T-helper 2 cell (primary cell): ENCODE measurements at regions not wholly inside any gene's neighbourhood (a gene's known extent, or its start where the extent isn't known, plus 50 kb on each side); places are given as distances from the start of the nearest gene placed in this dataset.
"Not testable (repeated sequence)": the region's sequence is repeated elsewhere in the genome, so short reads cannot be mapped to it uniquely, and the experiment has no call there.

Experiments
- DNase-seq, 5 experiments: peaks; one replicate each; pipeline versions ENCODE4 v3.0.0 to v3.0.0-alpha.2; 2012 to 2022

- DNase-seq = no peak
These were observed 408.9 kb downstream of the GLUD2 start for GRCh38 chrX:121456315-121456714.

GRCh38 chrX:121457096-121457495 lies 409.7 kb downstream of the GLUD2 start:
- no peak for DNase-seq

- DNase-seq = no peak
These were observed 432.0 kb downstream of the GLUD2 start for GRCh38 chrX:121479406-121479805.

GRCh38 chrX:121496966-121497365 lies 449.6 kb downstream of the GLUD2 start:
- no peak for DNase-seq

- peak in 1 of 5 experiments; percentile 9 for DNase-seq
These were observed 456.7 kb downstream of the GLUD2 start for GRCh38 chrX:121504153-121504552.

GRCh38 chrX:121546317-121546716 lies 498.9 kb downstream of the GLUD2 start:
- no peak for DNase-seq

GRCh38 chrX:121558886-121559285 lies 511.5 kb downstream of the GLUD2 start:
- no peak for DNase-seq

- DNase-seq = no peak
These were observed 515.2 kb downstream of the GLUD2 start for GRCh38 chrX:121562616-121563015.

GRCh38 chrX:121569609-121570008 lies 522.2 kb downstream of the GLUD2 start:
- no peak for DNase-seq

- DNase-seq = peak in 1 of 5 experiments; percentile 3
These were observed 522.8 kb downstream of the GLUD2 start for GRCh38 chrX:121570072-121570841.

GRCh38 chrX:121571333-121571732 lies 523.9 kb downstream of the GLUD2 start:
- no peak for DNase-seq

- DNase-seq = not testable (repeated sequence)
These were observed 527.0 kb downstream of the GLUD2 start for GRCh38 chrX:121574384-121574783.

GRCh38 chrX:121579016-121579760 lies 531.8 kb downstream of the GLUD2 start:
- DNase-seq = peak in 1 of 5 experiments; percentile 58

GRCh38 chrX:121581885-121582284 lies 534.5 kb downstream of the GLUD2 start:
- DNase-seq = no peak

GRCh38 chrX:121585626-121586025 lies 538.2 kb downstream of the GLUD2 start:
- no peak for DNase-seq

GRCh38 chrX:121592884-121593283 lies 545.5 kb downstream of the GLUD2 start:
- no peak for DNase-seq

- no peak for DNase-seq
These were observed 550.9 kb downstream of the GLUD2 start for GRCh38 chrX:121598356-121598755.

- DNase-seq = no peak
These were observed 587.7 kb downstream of the GLUD2 start for GRCh38 chrX:121635141-121635540.

GRCh38 chrX:121639781-121640180 lies 592.4 kb downstream of the GLUD2 start:
- DNase-seq = no peak

GRCh38 chrX:121641560-121641959 lies 594.1 kb downstream of the GLUD2 start:
- DNase-seq = peak in 1 of 5 experiments; percentile 65

- DNase-seq = no peak
These were observed 595.0 kb downstream of the GLUD2 start for GRCh38 chrX:121642415-121642814.

GRCh38 chrX:121649417-121649816 lies 602.0 kb downstream of the GLUD2 start:
- DNase-seq = peak in 1 of 5 experiments; percentile 46

- DNase-seq = no peak
These were observed 607.9 kb downstream of the GLUD2 start for GRCh38 chrX:121655276-121655675.

GRCh38 chrX:121666171-121666570 lies 618.8 kb downstream of the GLUD2 start:
- no peak for DNase-seq
